ENCODE measurements at regions not wholly inside any gene's neighbourhood (a gene's known extent, or its start where the extent isn't known, plus 50 kb on each side); places are given as distances from the start of the nearest gene placed in this dataset.

DNA sequence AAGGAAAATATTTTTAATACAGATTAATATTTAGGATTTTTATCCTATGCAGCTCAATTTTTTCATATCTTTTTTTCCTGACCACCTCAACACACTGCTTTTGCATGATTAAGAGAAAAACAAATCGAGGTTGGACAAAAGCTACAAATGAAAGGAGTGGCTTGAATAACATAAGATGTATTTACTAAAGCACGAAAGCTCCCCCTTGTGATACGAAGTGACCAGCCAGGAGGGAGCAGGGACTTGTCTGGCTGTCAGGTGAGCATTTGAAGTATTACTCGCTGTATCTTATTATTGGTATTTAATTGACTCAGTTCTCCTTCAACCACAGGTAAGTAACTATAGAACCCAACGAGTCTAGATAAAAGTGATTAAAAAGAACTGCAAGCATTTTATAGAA, 265.2 kb upstream of the PHF14 start:
- Histone ChIP-seq H3K4me2 (ENCODE audit: low read length) (no peak overlapping the region), H3K9ac (ENCODE audit: low read length) (no peak overlapping the region), H2AFZ (ENCODE audit: low read length) (no peak overlapping the region), H4K20me1 (ENCODE audit: insufficient read depth, low read length) (no peaks in the 10 kb centered on the region), H3K27ac (ENCODE audit: low read depth, low read length, poor library complexity, severe bottlenecking) (no peak overlapping the region), H3K9me2 (ENCODE audit: low read depth, low read length) (no peaks in the 10 kb centered on the region), H3F3A (ENCODE audit: insufficient read depth, low read length) (no peaks in the 10 kb centered on the region), H3K9me3 (ENCODE audit: low read length) (no peaks in the 10 kb centered on the region), H3K4me3 (ENCODE audit: low read depth, low read length, poor library complexity, severe bottlenecking) (no peak overlapping the region), H3K79me2 (ENCODE audit: insufficient read depth, low read length) (no peaks in the 10 kb centered on the region), H3K36me3 (ENCODE audit: insufficient read depth, low read length) (no peaks in the 10 kb centered on the region), H3K27me3 (ENCODE audit: insufficient read depth, low read length) (no peaks in the 10 kb centered on the region), H3K4me1 (ENCODE audit: insufficient read depth, low read length, severe bottlenecking) (no peaks in the 10 kb centered on the region)
- TF ChIP-seq EZH2 (IDR thresholded peaks at IDR 0.05; ENCODE audit: borderline replicate concordance, low read length): no peak
- TF ChIP-seq, protein P1, sequence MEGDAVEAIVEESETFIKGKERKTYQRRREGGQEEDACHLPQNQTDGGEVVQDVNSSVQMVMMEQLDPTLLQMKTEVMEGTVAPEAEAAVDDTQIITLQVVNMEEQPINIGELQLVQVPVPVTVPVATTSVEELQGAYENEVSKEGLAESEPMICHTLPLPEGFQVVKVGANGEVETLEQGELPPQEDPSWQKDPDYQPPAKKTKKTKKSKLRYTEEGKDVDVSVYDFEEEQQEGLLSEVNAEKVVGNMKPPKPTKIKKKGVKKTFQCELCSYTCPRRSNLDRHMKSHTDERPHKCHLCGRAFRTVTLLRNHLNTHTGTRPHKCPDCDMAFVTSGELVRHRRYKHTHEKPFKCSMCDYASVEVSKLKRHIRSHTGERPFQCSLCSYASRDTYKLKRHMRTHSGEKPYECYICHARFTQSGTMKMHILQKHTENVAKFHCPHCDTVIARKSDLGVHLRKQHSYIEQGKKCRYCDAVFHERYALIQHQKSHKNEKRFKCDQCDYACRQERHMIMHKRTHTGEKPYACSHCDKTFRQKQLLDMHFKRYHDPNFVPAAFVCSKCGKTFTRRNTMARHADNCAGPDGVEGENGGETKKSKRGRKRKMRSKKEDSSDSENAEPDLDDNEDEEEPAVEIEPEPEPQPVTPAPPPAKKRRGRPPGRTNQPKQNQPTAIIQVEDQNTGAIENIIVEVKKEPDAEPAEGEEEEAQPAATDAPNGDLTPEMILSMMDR (IDR thresholded peaks at IDR 0.05; ENCODE audit: low read length): no peak

DNA sequence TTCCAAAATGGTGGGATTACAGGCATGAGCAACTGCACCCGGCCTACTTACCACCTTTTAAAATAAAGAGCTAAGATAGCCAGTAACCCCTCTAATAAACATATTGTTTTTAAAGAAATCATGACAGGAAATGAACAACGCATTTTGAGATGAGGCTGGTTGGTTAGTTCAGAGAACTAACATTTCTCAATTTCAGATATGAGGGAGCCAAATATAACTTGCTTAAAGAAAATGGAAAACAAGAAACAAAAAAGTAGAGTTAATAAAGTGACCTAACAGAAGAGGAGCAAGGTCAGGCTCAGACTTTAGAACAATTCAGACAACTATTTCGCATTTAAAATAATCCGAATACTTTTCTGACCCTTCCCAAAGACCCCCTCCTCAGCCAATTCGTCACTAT, 254.9 kb upstream of the PHF14 start:
- H4K20me1 ChIP-seq (ENCODE audit: insufficient read depth, low read length): no peaks in the 10 kb centered on the region
- H3K4me3 ChIP-seq (ENCODE audit: low read depth, low read length, poor library complexity, severe bottlenecking): no peak overlapping the region
- TF ChIP-seq, protein P1 (IDR thresholded peaks at IDR 0.05; ENCODE audit: low read length): no peak
- TF ChIP-seq EZH2 (IDR thresholded peaks at IDR 0.05; ENCODE audit: borderline replicate concordance, low read length): no peak
- no peaks in the 10 kb centered on the region for H3K4me1 ChIP-seq (ENCODE audit: insufficient read depth, low read length, severe bottlenecking)
- no peak overlapping the region for H3K4me2 ChIP-seq (ENCODE audit: low read length)
- no peaks in the 10 kb centered on the region for H3K9me2 ChIP-seq (ENCODE audit: low read depth, low read length)
- no peak overlapping the region for H2AFZ ChIP-seq (ENCODE audit: low read length)
- H3F3A ChIP-seq (ENCODE audit: insufficient read depth, low read length): no peaks in the 10 kb centered on the region
- no peaks in the 10 kb centered on the region for H3K79me2 ChIP-seq (ENCODE audit: insufficient read depth, low read length)
- H3K9ac ChIP-seq (ENCODE audit: low read length): no peak overlapping the region
- H3K36me3 ChIP-seq (ENCODE audit: insufficient read depth, low read length): no peaks in the 10 kb centered on the region
- no peaks in the 10 kb centered on the region for H3K9me3 ChIP-seq (ENCODE audit: low read length)
- no peaks in the 10 kb centered on the region for H3K27me3 ChIP-seq (ENCODE audit: insufficient read depth, low read length)
- H3K27ac ChIP-seq (ENCODE audit: low read depth, low read length, poor library complexity, severe bottlenecking): no peak overlapping the region

DNA sequence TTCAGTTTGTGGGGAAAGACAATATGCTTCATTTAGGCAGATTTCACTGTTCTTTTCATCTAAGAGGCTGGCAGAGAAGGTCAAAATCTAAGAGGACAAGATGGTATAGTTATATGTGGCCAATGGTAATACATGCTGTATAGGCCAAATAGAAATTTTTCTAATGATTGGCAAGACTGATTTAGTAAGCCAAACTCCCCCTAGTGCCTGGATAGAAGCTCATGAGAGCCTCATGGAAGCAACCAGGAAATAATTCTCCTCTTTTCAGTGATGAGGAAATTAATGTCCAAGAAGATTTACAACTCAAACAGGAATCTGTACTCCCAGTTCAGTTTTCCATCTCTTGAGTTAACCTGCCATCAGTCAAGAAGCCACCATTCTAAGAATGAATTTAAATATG, 253.6 kb upstream of the PHF14 start:
- no peaks in the 10 kb centered on the region for H3K4me1 ChIP-seq (ENCODE audit: insufficient read depth, low read length, severe bottlenecking)
- H3K79me2 ChIP-seq (ENCODE audit: insufficient read depth, low read length): no peaks in the 10 kb centered on the region
- no peak overlapping the region for H3K4me2 ChIP-seq (ENCODE audit: low read length)
- no peaks in the 10 kb centered on the region for H3F3A ChIP-seq (ENCODE audit: insufficient read depth, low read length)
- no peak overlapping the region for H3K4me3 ChIP-seq (ENCODE audit: low read depth, low read length, poor library complexity, severe bottlenecking)
- no peak overlapping the region for H3K27ac ChIP-seq (ENCODE audit: low read depth, low read length, poor library complexity, severe bottlenecking)
- H3K9ac ChIP-seq (ENCODE audit: low read length): no peak overlapping the region
- no peak overlapping the region for H2AFZ ChIP-seq (ENCODE audit: low read length)
- H3K27me3 ChIP-seq (ENCODE audit: insufficient read depth, low read length): no peaks in the 10 kb centered on the region
- no peaks in the 10 kb centered on the region for H3K9me2 ChIP-seq (ENCODE audit: low read depth, low read length)
- no peaks in the 10 kb centered on the region for H4K20me1 ChIP-seq (ENCODE audit: insufficient read depth, low read length)
- no peak for TF ChIP-seq EZH2 (IDR thresholded peaks at IDR 0.05; ENCODE audit: borderline replicate concordance, low read length)
- TF ChIP-seq, protein P1 (IDR thresholded peaks at IDR 0.05; ENCODE audit: low read length): no peak
- H3K36me3 ChIP-seq (ENCODE audit: insufficient read depth, low read length): no peaks in the 10 kb centered on the region
- no peaks in the 10 kb centered on the region for H3K9me3 ChIP-seq (ENCODE audit: low read length)

Data from OCI-LY1 (cell line).